Coronary artery (tissue), 2 donors: ENCODE measurements at regions not wholly inside any gene's neighbourhood (a gene's known extent, or its start where the extent isn't known, plus 50 kb on each side); places are given as distances from the start of the nearest gene placed in this dataset.

Experiments
- DNase-seq: peaks from one replicate; pipeline ENCODE4 v3.0.0-alpha.2; 2017; ENCODE audit warnings: low spot score
- H3K27ac ChIP-seq, 2 donors: fragments of 200-600 bp; sonication (generic); one replicate each; pipeline ENCODE4 v1.5.1; 2016 to 2019
- H3K4me3 ChIP-seq: fragments of 200-600 bp; sonication (generic); 2 replicates; pipeline ENCODE4 v1.5.1; 2016; ENCODE audit warnings: mild to moderate bottlenecking, moderate library complexity
- TF ChIP-seq, protein P1 (sequence below): fragments of 200-600 bp; sonication (generic); IDR thresholded peaks from one replicate; pipeline ENCODE4 v1.5.1; 2019; ENCODE audit warnings: antibody characterized with exemption

DNA sequence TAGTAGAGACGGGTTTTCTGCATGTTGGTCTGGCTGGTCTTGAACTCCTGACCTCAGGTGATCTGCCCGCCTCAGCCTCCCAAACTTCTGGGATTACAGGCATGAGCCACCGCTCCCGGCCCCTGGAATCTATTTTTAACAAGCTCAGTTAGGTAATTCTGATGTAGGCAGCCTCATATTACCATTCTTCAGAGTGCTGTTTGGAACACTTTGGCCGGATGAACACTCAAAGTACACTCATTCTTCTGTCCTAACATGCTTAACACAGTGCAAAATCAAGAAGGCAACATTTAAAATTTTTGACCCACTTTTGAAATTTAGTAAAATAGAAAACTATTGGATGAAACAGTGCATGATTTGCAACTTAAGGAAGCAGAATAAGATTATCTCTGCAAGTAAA, 586.7 kb upstream of the CHORDC1 start:
- no peak for DNase-seq
- TF ChIP-seq, protein P1, sequence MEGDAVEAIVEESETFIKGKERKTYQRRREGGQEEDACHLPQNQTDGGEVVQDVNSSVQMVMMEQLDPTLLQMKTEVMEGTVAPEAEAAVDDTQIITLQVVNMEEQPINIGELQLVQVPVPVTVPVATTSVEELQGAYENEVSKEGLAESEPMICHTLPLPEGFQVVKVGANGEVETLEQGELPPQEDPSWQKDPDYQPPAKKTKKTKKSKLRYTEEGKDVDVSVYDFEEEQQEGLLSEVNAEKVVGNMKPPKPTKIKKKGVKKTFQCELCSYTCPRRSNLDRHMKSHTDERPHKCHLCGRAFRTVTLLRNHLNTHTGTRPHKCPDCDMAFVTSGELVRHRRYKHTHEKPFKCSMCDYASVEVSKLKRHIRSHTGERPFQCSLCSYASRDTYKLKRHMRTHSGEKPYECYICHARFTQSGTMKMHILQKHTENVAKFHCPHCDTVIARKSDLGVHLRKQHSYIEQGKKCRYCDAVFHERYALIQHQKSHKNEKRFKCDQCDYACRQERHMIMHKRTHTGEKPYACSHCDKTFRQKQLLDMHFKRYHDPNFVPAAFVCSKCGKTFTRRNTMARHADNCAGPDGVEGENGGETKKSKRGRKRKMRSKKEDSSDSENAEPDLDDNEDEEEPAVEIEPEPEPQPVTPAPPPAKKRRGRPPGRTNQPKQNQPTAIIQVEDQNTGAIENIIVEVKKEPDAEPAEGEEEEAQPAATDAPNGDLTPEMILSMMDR = no peak
- Histone ChIP-seq H3K27ac (no peak overlapping the region), H3K4me3 (no peak overlapping the region)

DNA sequence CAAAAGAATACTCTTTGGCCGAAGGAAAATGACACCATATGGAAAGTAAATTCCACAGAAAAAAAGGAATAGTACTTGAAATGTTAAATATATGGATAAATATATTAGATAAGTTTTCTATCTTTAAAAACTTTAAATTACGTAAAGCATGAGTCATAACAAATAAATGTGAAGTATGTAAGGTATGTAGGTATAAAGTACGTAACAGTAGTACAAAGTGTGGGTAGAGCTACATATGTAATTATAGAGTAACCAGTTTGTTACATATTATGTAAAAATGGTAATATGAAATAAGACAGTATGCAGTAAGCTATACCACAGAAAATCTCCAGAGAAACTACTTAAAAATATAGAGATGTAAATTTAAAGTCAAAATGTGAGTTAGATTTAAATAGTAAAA, 582.3 kb upstream of the CHORDC1 start:
- Histone ChIP-seq H3K27ac (no peak overlapping the region), H3K4me3 (no peak overlapping the region)
- TF ChIP-seq, protein P1 = no peak
- no peak for DNase-seq

DNA sequence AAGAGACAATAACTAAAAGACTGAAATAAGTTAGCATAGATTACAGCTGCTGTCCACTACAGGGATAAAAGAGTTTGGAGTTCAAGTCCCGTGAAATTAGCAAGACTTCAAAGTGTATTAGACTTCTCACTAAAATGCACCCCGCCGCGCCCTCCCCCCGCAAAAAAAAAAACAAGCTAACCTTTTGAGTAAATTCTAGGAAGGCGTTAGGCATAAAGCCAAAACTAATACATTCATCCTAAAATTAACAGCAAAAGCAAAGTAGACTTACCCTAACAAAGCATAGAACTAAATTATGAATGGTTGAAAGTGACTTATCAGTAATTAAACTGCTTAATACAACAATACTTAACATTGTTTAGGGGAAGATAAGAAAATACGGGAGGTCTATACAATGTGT, 581.0 kb upstream of the CHORDC1 start:
- TF ChIP-seq, protein P1 = no peak
- Histone ChIP-seq H3K27ac (no peak overlapping the region), H3K4me3 (no peak overlapping the region)
- no peak for DNase-seq

DNA sequence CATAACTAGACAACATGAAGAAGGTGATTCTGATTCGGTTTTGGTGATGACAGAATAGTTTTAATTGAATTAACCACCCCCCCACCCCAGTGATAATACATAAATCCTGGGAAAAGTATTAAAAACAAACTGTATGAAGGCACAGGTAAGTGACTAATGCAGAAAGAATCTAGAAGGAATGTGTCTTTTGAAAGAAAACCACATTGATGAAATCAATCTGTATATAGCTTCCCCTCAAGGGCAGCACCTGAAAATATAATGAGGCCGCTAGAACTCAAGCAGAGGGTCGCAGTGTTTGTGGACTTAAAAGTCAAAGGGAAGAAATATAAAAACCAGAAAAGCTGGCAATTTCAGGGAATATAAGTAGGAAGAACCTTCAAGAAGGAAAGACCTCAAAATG, 580.5 kb upstream of the CHORDC1 start:
- TF ChIP-seq, protein P1 = no peak
- no peak overlapping the region for H3K4me3 ChIP-seq
- no peak for DNase-seq
- H3K27ac ChIP-seq = no peak overlapping the region

DNA sequence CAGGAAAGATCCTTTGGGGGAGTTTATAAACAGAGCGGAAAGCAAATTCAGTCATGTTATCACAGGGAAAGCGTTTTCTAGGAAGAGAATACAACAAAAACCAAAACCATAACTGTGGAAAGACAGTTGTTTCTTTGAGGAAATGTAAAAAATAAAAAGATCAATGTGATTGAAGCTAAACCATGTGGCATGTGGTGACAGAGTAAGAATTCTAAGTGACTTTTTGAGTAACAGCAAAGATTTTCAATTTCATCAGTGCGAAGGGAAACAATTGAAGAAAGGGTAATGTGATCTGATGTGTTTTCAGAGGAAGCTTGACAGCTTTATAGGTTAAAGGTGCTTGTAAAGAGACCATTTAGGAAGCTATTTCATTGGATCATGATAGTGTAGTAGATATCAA, 575.9 kb upstream of the CHORDC1 start:
- H3K4me3 ChIP-seq = no peak overlapping the region
- H3K27ac ChIP-seq = no peak overlapping the region
- TF ChIP-seq, protein P1 = no peak
- no peak for DNase-seq

DNA sequence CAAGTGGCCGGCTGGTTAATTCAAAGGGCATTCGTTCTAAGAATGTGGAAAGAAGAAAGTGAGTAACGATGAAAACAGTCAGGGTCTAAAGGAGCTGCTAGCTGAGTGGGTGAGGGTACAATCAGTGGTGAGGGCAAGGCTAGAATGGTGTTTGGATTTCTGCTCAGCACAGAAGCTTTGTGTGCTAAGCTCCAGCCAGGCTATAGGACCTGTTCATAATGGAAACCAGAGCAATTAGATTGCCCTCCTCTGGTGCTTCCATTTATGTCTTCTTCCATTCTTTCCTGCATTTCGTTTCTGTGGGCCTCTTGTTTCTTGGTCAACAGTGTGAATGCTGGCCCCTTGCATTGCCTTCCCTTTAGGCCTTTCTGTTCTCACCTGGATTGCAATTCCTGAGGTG, 572.9 kb upstream of the CHORDC1 start:
- no peak for DNase-seq
- no peak overlapping the region for H3K27ac ChIP-seq
- TF ChIP-seq, protein P1 = no peak
- no peak overlapping the region for H3K4me3 ChIP-seq

DNA sequence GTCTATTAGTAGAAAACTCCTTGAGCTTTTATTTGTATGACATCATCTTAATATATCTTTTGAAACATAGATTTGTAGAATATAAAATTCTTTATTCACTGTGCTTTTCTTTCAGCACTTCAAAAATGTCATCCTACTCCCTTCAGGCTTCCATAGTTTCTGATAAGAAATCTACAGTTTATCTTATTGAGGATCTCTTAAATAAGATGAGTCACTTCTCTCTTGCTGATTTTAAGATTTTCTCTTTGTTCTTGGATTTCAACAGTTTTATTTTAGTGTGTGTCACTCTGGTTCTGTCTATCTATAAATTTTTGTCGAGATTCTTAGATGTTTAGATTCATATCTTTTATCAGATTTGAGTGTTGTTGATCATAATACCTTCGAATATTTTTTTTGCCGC, 566.1 kb upstream of the CHORDC1 start:
- DNase-seq = no peak
- TF ChIP-seq, protein P1 = no peak

More for the DNA sequence above, 566.1 kb upstream of the CHORDC1 start:
- Histone ChIP-seq H3K27ac (no peak overlapping the region), H3K4me3 (no peak overlapping the region)
